ENCODE measurements at regions not wholly inside any gene's neighbourhood (a gene's known extent, or its start where the extent isn't known, plus 50 kb on each side); places are given as distances from the start of the nearest gene placed in this dataset.

GRCh38 chr14:27945512-27945911 lies 821.1 kb upstream of the FOXG1 start:
- TF ChIP-seq FOXM1 (IDR thresholded peaks at IDR 0.05; ENCODE audit: borderline replicate concordance, low read depth), result no peak
- no peak for TF ChIP-seq REST (IDR thresholded peaks at IDR 0.05; ENCODE audit: low read depth)
- no peak for TF ChIP-seq YY1 (IDR thresholded peaks at IDR 0.05; ENCODE audit: low read depth)
- no peak for TF ChIP-seq EGR1 (IDR thresholded peaks at IDR 0.05)
- TF ChIP-seq EP300 (IDR thresholded peaks at IDR 0.05; ENCODE audit: borderline replicate concordance), result no peak
